Body of pancreas (tissue), 4 donors: ENCODE measurements at regions not wholly inside any gene's neighbourhood (a gene's known extent, or its start where the extent isn't known, plus 50 kb on each side); places are given as distances from the start of the nearest gene placed in this dataset.

Experiments
- CTCF ChIP-seq, 7 experiments: fragments of 450-650 bp in 4 of 7; fragments of 200-600 bp in 3 of 7; sonication (generic) in 3 of 7; IDR thresholded peaks; one replicate each; pipeline ENCODE4 v1.5.1; 2016 to 2019; ENCODE audit warnings: antibody characterized with exemption in 7 of 7
- POLR2A ChIP-seq, 3 donors: fragments of 450-650 bp; IDR thresholded peaks; one replicate each; pipeline ENCODE4 v1.6.1; 2016; ENCODE audit warnings: antibody characterized with exemption in 3 of 3, mild to moderate bottlenecking in 2 of 3

DNA sequence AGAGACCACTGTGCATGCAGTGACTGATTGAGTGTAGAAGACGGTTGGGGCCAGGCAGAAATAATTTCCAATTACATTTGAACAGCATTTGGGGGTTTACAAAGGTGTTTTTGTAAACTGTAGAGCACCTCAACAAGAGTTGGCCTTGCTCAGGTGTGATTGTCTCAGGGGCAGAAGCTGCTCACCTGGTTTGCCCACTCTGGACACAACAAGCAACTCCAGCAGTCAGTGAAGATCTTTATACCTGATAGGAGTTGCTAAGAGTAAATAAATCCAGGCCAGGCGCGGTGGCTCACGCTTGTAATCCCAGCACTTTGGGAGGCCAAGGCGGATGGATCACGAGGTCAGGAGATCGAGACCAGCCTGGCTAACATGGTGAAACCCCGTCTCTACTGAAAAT lies 221.3 kb downstream of the RAB28 start:
- TF ChIP-seq CTCF (IDR thresholded peaks at IDR 0.05) = no peak
- no peak for TF ChIP-seq POLR2A (IDR thresholded peaks at IDR 0.05)
